Hepatocyte (in vitro differentiated cells): ENCODE measurements at regions not wholly inside any gene's neighbourhood (a gene's known extent, or its start where the extent isn't known, plus 50 kb on each side); places are given as distances from the start of the nearest gene placed in this dataset.

Experiments used
- CTCF ChIP-seq: fragments of 200-600 bp; sonication (generic); IDR thresholded peaks from 2 replicates; pipeline ENCODE4 v1.5.1; 2016; ENCODE audit warnings: antibody characterized with exemption, mild to moderate bottlenecking; ENCODE audit not compliant: poor library complexity
- EZH2phosphoT487 ChIP-seq: fragments of 200-600 bp; sonication (generic); IDR thresholded peaks from one replicate; pipeline ENCODE4 v1.6.1; 2018; ENCODE audit warnings: antibody characterized with exemption, mild to moderate bottlenecking, low read depth, moderate library complexity; ENCODE audit not compliant: unreplicated experiment, severe bottlenecking

GRCh38 chr5:86981898-86982297 lies 285.8 kb upstream of the RASA1 start:
- TF ChIP-seq CTCF (no peak), EZH2phosphoT487 (no peak)
